HepG2 (cell line): ENCODE measurements at regions not wholly inside any gene's neighbourhood (a gene's known extent, or its start where the extent isn't known, plus 50 kb on each side); places are given as distances from the start of the nearest gene placed in this dataset.

Experiments used
- ATAC-seq: fragments of 200-7000 bp; cut with Tn5 transposase; 3 replicates; pipeline ENCODE4 v1.9.1; 2020; ENCODE audit warnings: mild to moderate bottlenecking, moderate library complexity
- BruUV-seq: library from RNA; stranded (reverse); fragments of 400-500 nt; replicated peaks from 2 replicates; lab custom pipeline; 2021; lab: Mats Ljungman, UMichigan
- CTCF ChIA-PET: fragments of 300-600 bp; formaldehyde crosslinking; extraction: SDS; loops from one replicate; lab custom pipeline; 2021; ENCODE audit warnings: low total read pairs, inconsistent platforms, low intra/inter-chr PET ratio; lab: Yijun Ruan, JAX
- POLR2A ChIA-PET: fragments of 350-600 bp; sonication (Branson Sonifier 250); formaldehyde crosslinking; loops from one replicate; lab custom pipeline; 2020; ENCODE audit warnings: antibody characterized with exemption, inconsistent platforms; lab: Yijun Ruan, JAX
- DNase-seq: peaks from one replicate; pipeline ENCODE4 v3.0.0-alpha.2; 2015; ENCODE audit warnings: low spot score
- FAIRE-seq: peaks from 3 replicates; lab custom pipeline; 2011; peaks lifted over from hg19 to GRCh38; lab: Jason Lieb, UNC
- H2AFZ ChIP-seq: one replicate; pipeline ENCODE4 v1.6.1; 2011; ENCODE audit warnings: low read length, inconsistent platforms
- H3K27ac ChIP-seq: fragments of 300-600 bp; 3 replicates; pipeline ENCODE4 v1.8.0; 2011; ENCODE audit warnings: mixed run types, mild to moderate bottlenecking, mixed read lengths, low read length, inconsistent platforms; ENCODE audit not compliant: insufficient read depth; ENCODE audit errors: extremely low read length
- H3K27me3 ChIP-seq, 2 experiments: fragments of 200-600 bp in 1 of 2; 2 replicates in 1 of 2; 3 replicates in 1 of 2; pipeline versions ENCODE4 v1.6.0 to v1.8.0; 2011; ENCODE audit warnings: low read length in 2 of 2, mild to moderate bottlenecking in 2 of 2, moderate library complexity in 2 of 2, inconsistent platforms in 1 of 2; ENCODE audit not compliant: insufficient read depth in 2 of 2, control insufficient read depth in 1 of 2
- H3K36me3 ChIP-seq, 2 experiments: fragments of 200-600 bp in 1 of 2; replicated peaks in 1 of 2; 2 replicates in 1 of 2; 3 replicates in 1 of 2; pipeline versions ENCODE4 v1.5.1 to v1.8.0; 2011; ENCODE audit warnings: low read length in 2 of 2, inconsistent platforms in 1 of 2; ENCODE audit not compliant: insufficient read depth in 2 of 2, control insufficient read depth in 1 of 2
- H3K4me1 ChIP-seq: 2 replicates; pipeline ENCODE4 v1.5.1; 2012; ENCODE audit warnings: low read length, inconsistent platforms; ENCODE audit not compliant: insufficient read depth
- H3K4me2 ChIP-seq: 2 replicates; pipeline ENCODE4 v1.6.0; 2011; ENCODE audit warnings: low read depth, low read length, inconsistent platforms
- H3K4me3 ChIP-seq, 3 experiments: fragments of 200-600 bp in 1 of 3; sonication (generic), shearing (Covaris generic) in 1 of 3; replicated peaks in 1 of 3; 2 replicates each; pipeline ENCODE4 v1.5.1; 2011 to 2016; ENCODE audit warnings: low read length in 3 of 3, inconsistent platforms in 2 of 3, low read depth in 2 of 3, mild to moderate bottlenecking in 2 of 3, control low read depth in 1 of 3, mixed read lengths in 1 of 3; ENCODE audit not compliant: insufficient read depth in 1 of 3
- H3K79me2 ChIP-seq: one replicate; pipeline ENCODE4 v1.6.1; 2011; ENCODE audit warnings: low read length, inconsistent platforms; ENCODE audit not compliant: insufficient read depth
- H3K9ac ChIP-seq: 2 replicates; pipeline ENCODE4 v1.6.0; 2011; ENCODE audit warnings: mild to moderate bottlenecking, low read depth, low read length, inconsistent platforms; ENCODE audit not compliant: insufficient read depth
- H3K9me3 ChIP-seq: 2 replicates; pipeline ENCODE4 v1.5.1; 2012; ENCODE audit warnings: mild to moderate bottlenecking, low read length
- H4K20me1 ChIP-seq: 2 replicates; pipeline ENCODE4 v1.6.0; 2011; ENCODE audit warnings: inconsistent platforms, mild to moderate bottlenecking, low read length, moderate library complexity; ENCODE audit not compliant: insufficient read depth
- ATF7-NPFF ChIP-seq: sonication (generic); formaldehyde crosslinking; IDR thresholded peaks from 2 replicates; pipeline ENCODE4 v1.8.1; 2023; ENCODE audit warnings: mild to moderate bottlenecking, low read depth, missing genetic modification reagents, moderate library complexity
- FOXK2 ChIP-seq: fragments of 450-650 bp; IDR thresholded peaks from 2 replicates; pipeline ENCODE4 v1.6.1; 2016
- GABPB1 ChIP-seq: IDR thresholded peaks from 2 replicates; pipeline ENCODE4 v1.6.1; 2016; ENCODE audit warnings: mild to moderate bottlenecking, missing genetic modification reagents, moderate library complexity, missing compliant biosample characterization
- HDAC1 ChIP-seq: sonication (generic); formaldehyde crosslinking; IDR thresholded peaks from 2 replicates; pipeline ENCODE4 v1.5.1; 2020; ENCODE audit warnings: mild to moderate bottlenecking, missing genetic modification reagents
- RAD51 ChIP-seq: fragments of 450-650 bp; IDR thresholded peaks from 2 replicates; pipeline ENCODE4 v1.6.1; 2016; ENCODE audit warnings: borderline replicate concordance
- REL ChIP-seq: sonication (generic); formaldehyde crosslinking; conservative IDR thresholded peaks from 2 replicates; pipeline ENCODE4 v1.8.0; 2022; ENCODE audit warnings: mild to moderate bottlenecking, missing genetic modification reagents, moderate library complexity
- SALL2 ChIP-seq: sonication (generic); formaldehyde crosslinking; IDR thresholded peaks from 2 replicates; pipeline ENCODE4 v1.8.1; 2023; ENCODE audit warnings: mild to moderate bottlenecking, missing genetic modification reagents, inconsistent platforms
- SKI ChIP-seq: fragments of 450-650 bp; IDR thresholded peaks from one replicate; pipeline ENCODE4 v1.6.1; 2018; ENCODE audit warnings: mild to moderate bottlenecking; ENCODE audit not compliant: partially characterized antibody
- ZNF143 ChIP-seq: sonication (generic); formaldehyde crosslinking; IDR thresholded peaks from 2 replicates; pipeline ENCODE4 v1.4.0; 2020; ENCODE audit warnings: missing genetic modification reagents
- ZNF331 ChIP-seq: sonication (generic); formaldehyde crosslinking; IDR thresholded peaks from 2 replicates; pipeline ENCODE4 v1.4.0; 2020; ENCODE audit warnings: missing genetic modification reagents
- ZNF343 ChIP-seq: sonication (generic); formaldehyde crosslinking; IDR thresholded peaks from 2 replicates; pipeline ENCODE4 v1.4.0; 2020; ENCODE audit warnings: mild to moderate bottlenecking, missing genetic modification reagents
- ZNF350 ChIP-seq: sonication (generic); formaldehyde crosslinking; IDR thresholded peaks from 2 replicates; pipeline ENCODE4 v1.4.0; 2020; ENCODE audit warnings: mild to moderate bottlenecking, low read depth, missing genetic modification reagents, borderline replicate concordance
- ZNF513 ChIP-seq: sonication (generic); formaldehyde crosslinking; conservative IDR thresholded peaks from 2 replicates; pipeline ENCODE4 v1.5.0; 2020; ENCODE audit warnings: missing genetic modification reagents
- ZNF598 ChIP-seq: sonication (generic); formaldehyde crosslinking; IDR thresholded peaks from 2 replicates; pipeline ENCODE4 v1.5.1; 2020; ENCODE audit warnings: mild to moderate bottlenecking, missing genetic modification reagents, borderline replicate concordance
- ZNF709 ChIP-seq: sonication (generic); formaldehyde crosslinking; IDR thresholded peaks from 2 replicates; pipeline ENCODE4 v1.5.0; 2020; ENCODE audit warnings: mild to moderate bottlenecking, missing genetic modification reagents
- ZNF737 ChIP-seq: sonication (generic); formaldehyde crosslinking; IDR thresholded peaks from 2 replicates; pipeline ENCODE4 v1.5.0; 2020; ENCODE audit warnings: missing genetic modification reagents, mild to moderate bottlenecking, borderline replicate concordance
- WGBS: methylation state at CpG from one replicate; pipeline ENCODE4 v1.1.6; 2017; ENCODE audit warnings: low lambda C conversion rate; 5-methylcytosine and 5-hydroxymethylcytosine counted together
- in situ Hi-C: cut with HindIII; loops from 2 replicates; pipeline ENCODE4 v1.10.0; 2017; ENCODE audit warnings: low pct_unique_long_range_greater_than_20kb; ENCODE audit not compliant: extremely low pct_ligation_motif_present
- intact Hi-C: fragments of 100-400 bp; cut with micrococcal nuclease; formaldehyde crosslinking; loops from one replicate; pipeline ENCODE4 v1.10.0; 2022; ENCODE audit not compliant: unreplicated experiment
- TF ChIP-seq, protein P1 (sequence below), 2 experiments: sonication (generic) in 1 of 2; formaldehyde crosslinking in 1 of 2; IDR thresholded peaks; 2 replicates each; pipeline versions ENCODE4 v1.6.1 to v1.9.0; 2014 to 2022; ENCODE audit warnings: antibody characterized with exemption in 1 of 2, borderline replicate concordance in 1 of 2, inconsistent platforms in 1 of 2, low read depth in 1 of 2, missing genetic modification reagents in 1 of 2

DNA sequence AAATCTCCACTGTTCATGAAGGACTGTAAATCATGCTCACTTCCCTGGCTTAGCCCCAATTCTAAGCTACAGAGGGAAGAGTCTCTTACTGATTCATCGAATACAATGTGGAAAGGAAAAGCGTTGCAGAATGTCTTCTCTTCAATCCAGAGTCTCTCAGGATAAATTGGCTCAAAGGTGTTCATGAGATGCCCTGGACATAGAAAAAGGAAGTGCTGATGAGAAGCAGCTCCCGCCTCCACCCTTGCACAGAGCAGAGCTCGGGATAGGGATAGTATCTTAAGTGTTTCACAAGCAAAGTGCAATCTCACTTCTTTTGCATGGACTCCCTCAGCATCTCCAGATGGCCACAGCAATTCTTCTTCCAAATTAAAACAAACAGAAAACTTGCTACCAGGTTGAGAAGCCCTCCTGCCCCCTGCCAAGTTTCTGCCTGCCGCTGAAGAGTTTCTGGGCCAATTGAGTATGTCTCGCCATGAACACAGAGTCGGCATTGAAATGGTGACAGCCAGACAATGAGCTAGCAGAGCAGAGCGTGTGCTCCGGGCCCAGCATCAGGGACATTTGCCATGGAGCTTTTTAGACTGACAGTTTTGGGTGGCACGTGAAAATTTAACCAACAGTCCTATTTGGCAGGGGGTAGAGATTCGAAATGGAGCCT lies 85.7 kb downstream of the C13orf42 start:
- POLR2A ChIA-PET = no interaction called here
- intact Hi-C loops (no loop called here), in situ Hi-C loops (no loop called here)
- no peak overlapping the region for H3K9ac ChIP-seq
- H3K36me3 ChIP-seq = no peaks in the 10 kb centered on the region
- no peak overlapping the region for H3K4me3 ChIP-seq
- no peaks in the 10 kb centered on the region for H3K9me3 ChIP-seq
- ATAC-seq (no peak), FAIRE-seq (no peak), DNase-seq (no peak)
- H2AFZ ChIP-seq = no peak overlapping the region
- H4K20me1 ChIP-seq = no peaks in the 10 kb centered on the region
- H3K27me3 ChIP-seq = peaks cover 0 to 19% of the 10 kb centered on the region in 2 experiments; a peak in 3 of 5 replicates
- no TSS peak for BruUV-seq
- WGBS = 30% methylated on average over 11 of the region's 11 CpGs
- H3K4me1 ChIP-seq = no peaks in the 10 kb centered on the region
- no peak overlapping the region for H3K27ac ChIP-seq
- H3K4me2 ChIP-seq = no peak overlapping the region
- H3K79me2 ChIP-seq = no peaks in the 10 kb centered on the region
- CTCF ChIA-PET = no interaction called here
- TF ChIP-seq ZNF513 (CRISPR knock-in tag) = no peak
- TF ChIP-seq ZNF598 (CRISPR knock-in tag) = no peak
- TF ChIP-seq ZNF143 (CRISPR knock-in tag) = no peak
- TF ChIP-seq ZNF350 (CRISPR knock-in tag) = no peak
- TF ChIP-seq ZNF343 (CRISPR knock-in tag) = no peak
- no peak for TF ChIP-seq ATF7-NPFF
- TF ChIP-seq, protein P1, sequence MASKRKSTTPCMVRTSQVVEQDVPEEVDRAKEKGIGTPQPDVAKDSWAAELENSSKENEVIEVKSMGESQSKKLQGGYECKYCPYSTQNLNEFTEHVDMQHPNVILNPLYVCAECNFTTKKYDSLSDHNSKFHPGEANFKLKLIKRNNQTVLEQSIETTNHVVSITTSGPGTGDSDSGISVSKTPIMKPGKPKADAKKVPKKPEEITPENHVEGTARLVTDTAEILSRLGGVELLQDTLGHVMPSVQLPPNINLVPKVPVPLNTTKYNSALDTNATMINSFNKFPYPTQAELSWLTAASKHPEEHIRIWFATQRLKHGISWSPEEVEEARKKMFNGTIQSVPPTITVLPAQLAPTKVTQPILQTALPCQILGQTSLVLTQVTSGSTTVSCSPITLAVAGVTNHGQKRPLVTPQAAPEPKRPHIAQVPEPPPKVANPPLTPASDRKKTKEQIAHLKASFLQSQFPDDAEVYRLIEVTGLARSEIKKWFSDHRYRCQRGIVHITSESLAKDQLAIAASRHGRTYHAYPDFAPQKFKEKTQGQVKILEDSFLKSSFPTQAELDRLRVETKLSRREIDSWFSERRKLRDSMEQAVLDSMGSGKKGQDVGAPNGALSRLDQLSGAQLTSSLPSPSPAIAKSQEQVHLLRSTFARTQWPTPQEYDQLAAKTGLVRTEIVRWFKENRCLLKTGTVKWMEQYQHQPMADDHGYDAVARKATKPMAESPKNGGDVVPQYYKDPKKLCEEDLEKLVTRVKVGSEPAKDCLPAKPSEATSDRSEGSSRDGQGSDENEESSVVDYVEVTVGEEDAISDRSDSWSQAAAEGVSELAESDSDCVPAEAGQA (IDR thresholded peaks at IDR 0.05; ENCODE audit: low read depth) = no peak
- TF ChIP-seq, protein P1 (CRISPR knock-in tag; IDR thresholded peaks at IDR 0.05; ENCODE audit: borderline replicate concordance) = no peak
- no peak for TF ChIP-seq ZNF737 (CRISPR knock-in tag)
- no peak for TF ChIP-seq SKI
- no peak for TF ChIP-seq RAD51
- no peak for TF ChIP-seq FOXK2
- no peak for TF ChIP-seq ZNF331 (CRISPR knock-in tag)
- TF ChIP-seq ZNF709 (CRISPR knock-in tag) = no peak
- no peak for TF ChIP-seq HDAC1
- TF ChIP-seq GABPB1 = no peak
- no peak for TF ChIP-seq REL
- no peak for TF ChIP-seq SALL2 (CRISPR knock-in tag)
